ENCODE measurements at regions not wholly inside any gene's neighbourhood (a gene's known extent, or its start where the extent isn't known, plus 50 kb on each side); places are given as distances from the start of the nearest gene placed in this dataset.

GRCh38 chr6:154673919-154674318, 59.3 kb upstream of the SCAF8 start:
- no peaks in the 10 kb centered on the region for H3K9me3 ChIP-seq
- H3K27ac ChIP-seq (ENCODE audit: low read depth in 2 of 2, low read length in 1 of 2), result no peak overlapping the region
- no peak for DNase-seq
- 88% methylated on average over 4 of the region's 4 CpGs for WGBS (ENCODE audit: low lambda C conversion rate)
- no peaks in the 10 kb centered on the region for H3K36me3 ChIP-seq (replicated peaks in 1 of 2; ENCODE audit: control insufficient read depth in 1 of 2, insufficient read depth in 2 of 2, low read length in 1 of 2)
- H4K20me1 ChIP-seq (ENCODE audit: insufficient read depth), result no peaks in the 10 kb centered on the region
- H3K4me1 ChIP-seq (ENCODE audit: control insufficient read depth in 1 of 2, insufficient read depth in 2 of 2, low read depth in 1 of 2, low read length in 1 of 2), result no peaks in the 10 kb centered on the region
- H3K79me2 ChIP-seq (ENCODE audit: insufficient read depth), result no peaks in the 10 kb centered on the region
- H3F3A ChIP-seq (replicated peaks; ENCODE audit: insufficient read depth), result no peaks in the 10 kb centered on the region
- no peaks in the 10 kb centered on the region for H3K27me3 ChIP-seq (ENCODE audit: insufficient read depth)
- CTCF ChIA-PET, result interaction anchor here (0.8 to 5.8 kb wide), 9 partner anchors 20 to 574 kb away, joined by 3 to 135 read pairs (median 5); no protein-coding TSS in a partner anchor
- no peak overlapping the region for H3K9ac ChIP-seq
- TF ChIP-seq TCF12 (IDR thresholded peaks at IDR 0.05) (no peak), TEAD4 (IDR thresholded peaks at IDR 0.05; ENCODE audit: borderline replicate concordance, insufficient read depth) (no peak), FOXM1 (IDR thresholded peaks at IDR 0.05; ENCODE audit: low read depth) (no peak), MEF2A (IDR thresholded peaks at IDR 0.05; ENCODE audit: borderline replicate concordance, low read depth) (no peak), EP300 (IDR thresholded peaks at IDR 0.05; ENCODE audit: borderline replicate concordance in 1 of 2, low read depth in 1 of 2, low read length in 1 of 2) (no peak), RAD21 (IDR thresholded peaks at IDR 0.05; ENCODE audit: low read length) (no peak), GATA2 (CRISPR knock-in tag; IDR thresholded peaks at IDR 0.05) (no peak), FOSL2 (IDR thresholded peaks at IDR 0.05; ENCODE audit: borderline replicate concordance, low read depth) (no peak)
- TF ChIP-seq, protein P1, sequence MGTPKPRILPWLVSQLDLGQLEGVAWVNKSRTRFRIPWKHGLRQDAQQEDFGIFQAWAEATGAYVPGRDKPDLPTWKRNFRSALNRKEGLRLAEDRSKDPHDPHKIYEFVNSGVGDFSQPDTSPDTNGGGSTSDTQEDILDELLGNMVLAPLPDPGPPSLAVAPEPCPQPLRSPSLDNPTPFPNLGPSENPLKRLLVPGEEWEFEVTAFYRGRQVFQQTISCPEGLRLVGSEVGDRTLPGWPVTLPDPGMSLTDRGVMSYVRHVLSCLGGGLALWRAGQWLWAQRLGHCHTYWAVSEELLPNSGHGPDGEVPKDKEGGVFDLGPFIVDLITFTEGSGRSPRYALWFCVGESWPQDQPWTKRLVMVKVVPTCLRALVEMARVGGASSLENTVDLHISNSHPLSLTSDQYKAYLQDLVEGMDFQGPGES (IDR thresholded peaks at IDR 0.05; ENCODE audit: low read depth, low read length), result no peak
- TF ChIP-seq, protein P2, sequence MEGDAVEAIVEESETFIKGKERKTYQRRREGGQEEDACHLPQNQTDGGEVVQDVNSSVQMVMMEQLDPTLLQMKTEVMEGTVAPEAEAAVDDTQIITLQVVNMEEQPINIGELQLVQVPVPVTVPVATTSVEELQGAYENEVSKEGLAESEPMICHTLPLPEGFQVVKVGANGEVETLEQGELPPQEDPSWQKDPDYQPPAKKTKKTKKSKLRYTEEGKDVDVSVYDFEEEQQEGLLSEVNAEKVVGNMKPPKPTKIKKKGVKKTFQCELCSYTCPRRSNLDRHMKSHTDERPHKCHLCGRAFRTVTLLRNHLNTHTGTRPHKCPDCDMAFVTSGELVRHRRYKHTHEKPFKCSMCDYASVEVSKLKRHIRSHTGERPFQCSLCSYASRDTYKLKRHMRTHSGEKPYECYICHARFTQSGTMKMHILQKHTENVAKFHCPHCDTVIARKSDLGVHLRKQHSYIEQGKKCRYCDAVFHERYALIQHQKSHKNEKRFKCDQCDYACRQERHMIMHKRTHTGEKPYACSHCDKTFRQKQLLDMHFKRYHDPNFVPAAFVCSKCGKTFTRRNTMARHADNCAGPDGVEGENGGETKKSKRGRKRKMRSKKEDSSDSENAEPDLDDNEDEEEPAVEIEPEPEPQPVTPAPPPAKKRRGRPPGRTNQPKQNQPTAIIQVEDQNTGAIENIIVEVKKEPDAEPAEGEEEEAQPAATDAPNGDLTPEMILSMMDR (IDR thresholded peaks at IDR 0.05), result no peak
- H3K4me3 ChIP-seq (ENCODE audit: low read depth in 2 of 2, low read length in 1 of 2), result no peak overlapping the region
- no peaks in the 10 kb centered on the region for H3K9me2 ChIP-seq
- H2AFZ ChIP-seq (ENCODE audit: low read depth), result no peak overlapping the region
- H3K4me2 ChIP-seq, result no peak overlapping the region
- POLR2A ChIA-PET, result no interaction called here

- Histone ChIP-seq H3K36me3 (replicated peaks in 1 of 2; ENCODE audit: control insufficient read depth in 1 of 2, insufficient read depth in 2 of 2, low read length in 1 of 2) (no peaks in the 10 kb centered on the region), H3K4me1 (ENCODE audit: control insufficient read depth in 1 of 2, insufficient read depth in 2 of 2, low read depth in 1 of 2, low read length in 1 of 2) (no peaks in the 10 kb centered on the region), H3K9me3 (no peaks in the 10 kb centered on the region), H3K9ac (no peak overlapping the region), H3K9me2 (no peaks in the 10 kb centered on the region), H3K4me3 (ENCODE audit: low read depth in 2 of 2, low read length in 1 of 2) (peak overlapping the region in 1 of 2 experiments; percentile 49; a peak in 1 of 4 replicates), H2AFZ (ENCODE audit: low read depth) (no peak overlapping the region), H3F3A (replicated peaks; ENCODE audit: insufficient read depth) (no peaks in the 10 kb centered on the region), H3K27me3 (ENCODE audit: insufficient read depth) (no peaks in the 10 kb centered on the region), H3K79me2 (ENCODE audit: insufficient read depth) (no peaks in the 10 kb centered on the region), H3K4me2 (no peak overlapping the region), H4K20me1 (ENCODE audit: insufficient read depth) (no peaks in the 10 kb centered on the region), H3K27ac (ENCODE audit: low read depth in 2 of 2, low read length in 1 of 2) (no peak overlapping the region)
- CTCF ChIA-PET, result interaction anchor here (0.6 to 5.8 kb wide), 109 partner anchors 9 to 842 kb away, joined by 3 to 135 read pairs (median 4); no protein-coding TSS in a partner anchor
- TF ChIP-seq GATA2 (CRISPR knock-in tag; IDR thresholded peaks at IDR 0.05) (0 out of 2 replicates have a peak, but pooled peaks have one; percentile 13), FOSL2 (IDR thresholded peaks at IDR 0.05; ENCODE audit: borderline replicate concordance, low read depth) (no peak), NFIC (IDR thresholded peaks at IDR 0.05; ENCODE audit: borderline replicate concordance) (no peak), CHD2 (IDR thresholded peaks at IDR 0.05; ENCODE audit: low read length, partially characterized antibody) (peak; percentile 78), RFX5 (IDR thresholded peaks at IDR 0.05; ENCODE audit: low read length) (peak; percentile 78), SMC3 (IDR thresholded peaks at IDR 0.05; ENCODE audit: low read depth, low read length) (peak; percentile 98), TAF1 (IDR thresholded peaks at IDR 0.05; ENCODE audit: borderline replicate concordance, low read depth, low read length) (no peak), EP300 (IDR thresholded peaks at IDR 0.05; ENCODE audit: borderline replicate concordance in 1 of 2, low read depth in 1 of 2, low read length in 1 of 2) (peak in 1 of 2 experiments; percentile 52; a peak in 1 of 4 replicates), RAD21 (IDR thresholded peaks at IDR 0.05; ENCODE audit: low read length) (peak; percentile 100), MXI1 (IDR thresholded peaks at IDR 0.05; ENCODE audit: low read depth, low read length) (peak; percentile 39; the same call in 1 of the 2 replicates), MEF2A (IDR thresholded peaks at IDR 0.05; ENCODE audit: borderline replicate concordance, low read depth) (no peak), GABPA (IDR thresholded peaks at IDR 0.05; ENCODE audit: low read depth) (no peak), TCF12 (IDR thresholded peaks at IDR 0.05) (peak; percentile 10; the same call in 1 of the 2 replicates), SIN3A (IDR thresholded peaks at IDR 0.05; ENCODE audit: borderline replicate concordance, low read depth, low read length) (0 out of 2 replicates have a peak, but pooled peaks have one; percentile 25), TEAD4 (IDR thresholded peaks at IDR 0.05; ENCODE audit: borderline replicate concordance, insufficient read depth) (no peak)
- TF ChIP-seq, protein P2 (IDR thresholded peaks at IDR 0.05), result peak; percentile 100
- TF ChIP-seq, protein P3, sequence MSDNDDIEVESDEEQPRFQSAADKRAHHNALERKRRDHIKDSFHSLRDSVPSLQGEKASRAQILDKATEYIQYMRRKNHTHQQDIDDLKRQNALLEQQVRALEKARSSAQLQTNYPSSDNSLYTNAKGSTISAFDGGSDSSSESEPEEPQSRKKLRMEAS (IDR thresholded peaks at IDR 0.05; ENCODE audit: low read depth), result no peak
- POLR2A ChIA-PET, result interaction anchor here (0.7 kb wide), 1 partner anchor 104 kb away, joined by 3 read pairs; no protein-coding TSS in a partner anchor
- WGBS (ENCODE audit: low lambda C conversion rate), result 0% methylated on average over 4 of the region's 4 CpGs
- DNase-seq, result peak; percentile 86
These were observed 57.6 kb upstream of the SCAF8 start for GRCh38 chr6:154675602-154676088.
